CMK (cell line): ENCODE measurements at regions not wholly inside any gene's neighbourhood (a gene's known extent, or its start where the extent isn't known, plus 50 kb on each side); places are given as distances from the start of the nearest gene placed in this dataset.
"Not testable (repeated sequence)": the region's sequence is repeated elsewhere in the genome, so short reads cannot be mapped to it uniquely, and the experiment has no call there.

Source experiments
- DNase-seq: peaks from one replicate; pipeline ENCODE4 v3.0.0-alpha.2; 2010; ENCODE audit warnings: low read depth

- no peak for DNase-seq
Observed at GRCh38 chr1:79290927-79291474, 284.5 kb upstream of the ADGRL4 start.

- no peak for DNase-seq
Observed at GRCh38 chr1:79287982-79288381, 281.5 kb upstream of the ADGRL4 start.

- DNase-seq: no peak
Observed at GRCh38 chr1:79285667-79286066, 279.1 kb upstream of the ADGRL4 start.

GRCh38 chr1:79283451-79283850, 276.9 kb upstream of the ADGRL4 start:
- no peak for DNase-seq

- no peak for DNase-seq
Observed at GRCh38 chr1:79281442-79281841, 274.9 kb upstream of the ADGRL4 start.

DNA sequence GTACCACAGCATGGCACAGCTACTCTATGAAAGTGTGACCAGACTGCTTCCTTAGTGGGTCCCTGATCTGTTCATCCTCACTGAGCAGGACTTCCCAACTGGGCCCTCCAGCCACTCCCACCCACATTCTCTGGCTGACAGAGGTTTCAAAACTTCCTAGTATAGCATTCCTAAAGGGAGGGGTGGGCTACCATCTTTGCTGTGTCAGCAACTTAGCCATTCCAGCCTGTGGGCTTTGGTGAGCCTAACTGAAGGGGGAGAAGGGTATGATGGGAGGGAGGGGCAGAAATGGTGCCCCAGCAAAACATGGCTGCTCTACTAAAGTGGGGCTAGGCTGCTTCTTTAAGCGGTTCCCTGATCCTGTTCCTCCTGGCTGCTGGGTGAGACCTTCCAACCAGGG, 265.2 kb upstream of the ADGRL4 start:
- DNase-seq: no peak

DNA sequence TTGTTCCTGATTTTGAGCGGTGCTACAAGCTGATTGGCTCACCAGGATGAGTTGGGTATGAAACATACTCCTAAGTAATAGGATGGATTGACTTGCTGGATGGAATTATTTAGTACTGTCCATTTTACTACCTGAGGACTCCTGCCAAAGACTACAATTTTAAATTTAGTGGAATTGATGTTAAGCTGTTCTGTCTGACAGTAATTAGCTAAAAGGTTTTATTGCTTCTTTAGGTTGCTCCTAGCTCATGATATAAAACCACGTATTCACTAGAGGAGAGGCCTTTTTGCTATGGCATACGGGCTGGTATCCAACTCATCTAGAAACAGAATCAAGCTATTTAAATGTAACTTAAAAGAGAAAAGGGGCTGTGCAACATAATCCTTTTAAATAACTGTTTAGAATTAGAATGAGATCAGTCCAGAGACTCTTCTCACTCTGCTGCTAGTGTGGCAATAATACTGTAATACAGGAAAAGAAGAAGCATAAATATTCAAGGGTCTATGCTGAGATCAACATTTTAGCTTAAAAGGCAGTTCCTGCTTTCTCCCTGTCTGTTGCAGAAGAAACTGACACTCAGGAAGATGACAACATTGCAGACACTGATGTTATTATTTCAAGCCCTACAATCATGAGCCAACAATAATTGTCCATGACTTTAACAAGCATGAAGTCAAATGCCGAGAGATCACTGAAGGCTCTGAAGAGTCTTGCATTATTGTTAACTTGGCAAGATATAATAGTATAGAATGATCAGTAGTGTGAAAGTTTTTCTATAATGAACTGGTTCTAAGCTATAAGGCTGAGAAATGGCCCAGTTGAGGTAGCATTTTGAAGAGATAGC, 258.7 kb upstream of the ADGRL4 start:
- DNase-seq: no peak

DNA sequence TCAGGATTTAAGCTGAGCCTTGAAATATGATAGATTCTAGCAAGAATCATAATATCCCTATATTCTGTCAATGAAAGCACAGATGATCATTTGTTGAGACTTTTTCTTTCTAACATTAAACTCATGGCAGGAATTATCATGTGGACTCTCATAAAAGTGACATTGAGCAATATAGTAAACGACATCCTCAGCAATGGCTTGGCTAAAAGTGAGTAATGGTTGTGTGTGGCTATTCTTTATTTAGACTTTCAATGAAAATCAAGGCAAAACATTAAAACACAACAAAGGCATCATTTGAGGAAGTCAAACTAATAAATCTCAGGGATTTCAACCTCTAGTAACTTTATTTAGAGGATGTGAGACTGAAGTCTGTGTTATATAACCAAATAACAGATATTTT, 257.8 kb upstream of the ADGRL4 start:
- no peak for DNase-seq

DNA sequence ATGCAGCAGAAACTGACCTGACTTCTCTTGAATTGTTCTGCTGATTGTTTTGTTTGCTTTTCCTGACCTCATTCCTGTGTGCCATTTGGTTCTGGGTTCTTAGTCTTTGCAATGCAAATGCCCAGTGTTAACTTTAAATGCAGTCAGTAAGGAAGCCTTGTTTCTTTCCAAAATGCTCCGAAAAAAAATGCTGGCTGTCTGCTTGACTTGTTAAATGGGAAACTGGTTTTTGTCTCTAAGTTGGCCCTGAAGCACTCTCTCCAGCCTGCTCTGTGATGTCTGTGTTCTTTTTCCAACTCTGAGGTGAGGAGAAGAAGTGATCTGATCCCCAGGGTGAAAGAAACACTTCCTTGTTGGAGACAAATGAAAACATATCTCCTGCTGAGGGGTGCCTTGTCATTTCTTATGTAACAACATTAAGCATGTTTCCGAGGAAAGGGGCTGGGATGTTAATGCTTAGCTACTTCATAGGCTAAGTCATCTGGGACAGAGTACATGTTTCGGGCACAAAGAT, 256.3 kb upstream of the ADGRL4 start:
- DNase-seq: no peak

- no peak for DNase-seq
Observed at GRCh38 chr1:79259390-79260336, 253.1 kb upstream of the ADGRL4 start.

GRCh38 chr1:79255421-79255820, 248.9 kb upstream of the ADGRL4 start:
- DNase-seq: no peak

DNA sequence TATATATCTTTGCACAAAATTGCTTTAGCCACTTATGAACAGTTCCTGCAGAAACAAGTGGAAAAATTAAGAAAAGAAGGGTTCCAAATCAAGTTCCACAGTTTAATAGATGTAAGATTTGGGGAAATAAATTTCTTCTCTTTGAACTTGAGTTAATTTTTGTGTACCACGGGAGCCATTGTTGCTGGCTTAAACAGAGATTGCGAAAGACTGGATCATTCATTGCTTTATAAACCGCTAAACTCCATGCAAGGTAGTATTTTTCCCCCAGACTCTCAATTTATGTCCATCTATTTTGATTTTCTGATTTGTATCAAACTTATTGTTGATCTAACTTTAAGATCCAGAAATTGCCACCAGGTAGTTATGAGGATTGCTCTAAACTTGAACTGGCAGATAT, 246.1 kb upstream of the ADGRL4 start:
- no peak for DNase-seq

DNA sequence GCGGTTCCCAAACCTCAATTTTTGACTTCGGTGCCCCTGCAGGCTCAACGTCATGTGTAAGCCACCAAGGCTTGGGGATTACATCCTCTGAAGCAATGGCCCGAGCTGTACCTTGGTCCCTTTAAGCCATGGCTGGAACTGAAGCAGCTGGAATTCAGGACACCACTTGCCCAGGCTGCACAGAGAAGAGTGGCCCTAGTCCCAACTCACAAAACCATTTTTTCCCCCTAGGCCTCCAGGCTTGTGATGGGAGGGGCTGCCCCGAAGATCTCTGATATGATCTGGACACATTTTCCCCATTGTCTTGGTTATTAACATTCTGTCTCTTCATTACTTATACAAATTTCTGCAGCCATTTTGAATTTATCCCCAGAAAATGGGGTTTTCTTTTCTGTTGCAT, 233.3 kb upstream of the ADGRL4 start:
- no peak for DNase-seq

DNA sequence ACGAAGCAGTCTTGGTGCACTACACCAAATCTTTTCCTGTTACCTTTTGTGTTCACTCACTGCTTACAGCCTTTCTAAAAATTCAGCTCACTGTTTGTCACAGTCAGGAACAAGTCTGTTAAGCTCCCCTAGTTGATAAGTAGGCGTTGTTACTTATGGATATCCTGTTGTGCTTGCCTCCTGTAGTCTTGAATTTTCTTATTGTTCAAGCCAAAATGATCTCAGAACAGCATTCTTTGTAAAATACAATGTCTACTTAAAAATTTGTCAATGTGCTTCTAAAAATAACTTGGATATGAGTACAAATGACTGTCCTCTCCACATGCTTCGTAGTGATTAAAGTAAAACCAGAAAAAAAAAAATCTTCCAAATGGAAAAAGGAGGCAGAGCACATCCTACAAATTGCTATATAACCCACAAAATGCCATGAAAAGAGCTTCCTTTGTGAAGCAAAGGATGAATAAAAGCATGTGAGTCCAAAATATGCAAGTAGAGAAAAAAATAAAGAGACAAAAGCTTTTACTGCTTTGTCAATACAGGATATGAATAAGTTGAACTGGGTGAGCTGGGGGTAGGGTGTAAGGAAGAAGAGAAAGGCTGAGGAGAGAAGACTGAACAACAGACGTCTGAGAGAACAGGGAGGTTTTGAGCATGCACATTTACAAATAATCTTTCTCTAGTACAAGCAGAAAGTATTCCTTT, 228.9 kb upstream of the ADGRL4 start:
- DNase-seq: no peak

DNA sequence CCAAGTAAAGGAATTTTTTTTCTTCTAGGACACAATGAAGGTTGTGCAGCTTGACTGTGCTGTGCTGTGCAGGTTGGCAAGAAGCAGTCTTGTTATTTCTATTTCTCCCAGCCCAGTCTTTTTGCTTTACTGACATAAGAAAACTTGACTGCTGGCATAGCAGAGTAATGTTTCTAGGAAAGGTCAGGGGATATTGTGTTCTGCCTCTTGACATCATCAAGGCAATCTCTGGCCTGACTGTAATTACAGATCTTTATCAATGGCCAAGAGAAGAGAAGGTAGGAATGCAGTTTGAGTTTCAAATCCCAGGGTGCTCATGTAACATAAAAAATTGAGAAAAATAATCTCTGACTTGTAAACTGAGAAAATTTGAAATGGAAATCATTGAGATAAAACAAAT, 226.3 kb upstream of the ADGRL4 start:
- no peak for DNase-seq

- not testable (repeated sequence) for DNase-seq
Observed at GRCh38 chr1:79230751-79231150, 224.2 kb upstream of the ADGRL4 start.

DNA sequence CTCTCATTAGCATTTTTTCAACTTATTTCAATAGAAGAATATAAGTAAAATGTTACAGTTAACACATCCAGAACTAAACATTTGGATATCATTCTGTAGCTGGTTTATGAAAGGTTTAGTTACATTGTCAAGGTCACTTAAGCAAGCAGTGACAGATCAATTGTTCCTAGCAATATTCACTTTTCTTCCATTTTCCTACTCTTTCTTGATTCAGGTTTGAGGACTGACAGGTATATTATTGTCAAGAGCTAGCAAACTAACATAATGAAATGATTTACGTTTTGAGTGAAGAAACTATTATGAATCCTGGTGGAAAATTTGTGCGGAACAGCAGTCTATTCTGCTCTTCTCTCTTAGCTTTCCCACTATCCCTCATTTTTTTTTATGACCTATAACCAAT, 220.4 kb upstream of the ADGRL4 start:
- DNase-seq: no peak

DNA sequence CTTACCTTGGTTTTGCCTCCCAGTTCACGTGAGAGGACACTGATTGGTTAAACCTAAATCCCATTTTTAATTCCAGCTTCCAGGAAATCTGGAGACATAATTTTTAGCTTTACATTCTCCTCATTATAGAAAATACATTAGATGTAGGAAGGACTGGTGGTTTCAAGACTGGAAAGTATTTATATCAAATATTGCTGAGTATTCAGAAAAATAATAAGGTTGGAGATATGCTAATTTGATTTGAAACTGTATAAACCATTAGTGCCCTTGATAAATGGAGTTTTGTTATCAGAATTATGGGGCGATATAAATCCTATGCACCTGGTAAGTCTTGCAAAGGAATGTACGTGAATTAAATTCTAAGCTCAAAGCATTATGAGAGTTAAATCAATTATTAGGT, 218.0 kb upstream of the ADGRL4 start:
- DNase-seq: no peak

- DNase-seq: no peak
Observed at GRCh38 chr1:79220509-79220908, 214.0 kb upstream of the ADGRL4 start.

GRCh38 chr1:79215311-79215710, 208.8 kb upstream of the ADGRL4 start:
- no peak for DNase-seq

DNA sequence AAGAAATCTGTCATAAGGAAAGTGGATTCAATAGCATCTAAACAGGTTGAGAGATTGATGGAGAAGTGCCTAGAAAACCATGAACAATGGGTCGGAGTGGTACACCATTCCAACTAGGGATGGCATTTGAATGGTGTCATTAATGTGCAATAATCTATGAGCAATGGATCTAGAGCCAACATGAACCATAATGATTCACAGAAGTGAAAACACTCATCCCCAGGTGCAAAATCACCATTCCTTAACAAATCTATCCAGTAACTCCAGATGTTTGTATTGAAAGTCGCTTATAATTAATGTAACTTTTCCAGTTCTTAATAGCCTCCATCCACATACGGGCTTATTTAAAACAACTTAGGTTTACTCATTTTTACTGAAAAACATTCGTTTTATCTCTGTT, 201.3 kb upstream of the ADGRL4 start:
- DNase-seq: no peak

GRCh38 chr1:79207331-79207730, 200.8 kb upstream of the ADGRL4 start:
- no peak for DNase-seq
